CD14-positive monocyte (primary cell): ENCODE measurements at regions not wholly inside any gene's neighbourhood (a gene's known extent, or its start where the extent isn't known, plus 50 kb on each side); places are given as distances from the start of the nearest gene placed in this dataset.
"Not testable (repeated sequence)": the region's sequence is repeated elsewhere in the genome, so short reads cannot be mapped to it uniquely, and the experiment has no call there.

Experiments
- DNase-seq, 3 donors: peaks; one replicate each; pipeline ENCODE4 v3.0.0-alpha.2; 2011 to 2022
- H2AFZ ChIP-seq: 2 replicates; pipeline ENCODE4 v1.6.0; 2012; ENCODE audit warnings: mild to moderate bottlenecking, low read depth, low read length, inconsistent platforms; ENCODE audit not compliant: insufficient read depth, poor library complexity, severe bottlenecking
- H3K27ac ChIP-seq, 2 donors: 1 replicate in 1 of 2; 2 replicates in 1 of 2; pipeline ENCODE4 v1.5.1; 2012 to 2013; ENCODE audit warnings: low read length in 2 of 2, control low read depth in 1 of 2, inconsistent platforms in 1 of 2, low read depth in 1 of 2, mild to moderate bottlenecking in 1 of 2
- H3K27me3 ChIP-seq, 2 donors: one replicate each; pipeline versions ENCODE4 v1.6.0 to v1.6.1; 2011 to 2013; ENCODE audit warnings: low read length in 2 of 2; ENCODE audit not compliant: control insufficient read depth in 2 of 2, insufficient read depth in 2 of 2
- H3K36me3 ChIP-seq, 2 donors: replicated peaks in 1 of 2; 1 replicate in 1 of 2; 2 replicates in 1 of 2; pipeline versions ENCODE4 v1.5.1 to v1.6.1; 2012 to 2013; ENCODE audit warnings: low read length in 2 of 2, control low read depth in 1 of 2, inconsistent platforms in 1 of 2, mild to moderate bottlenecking in 1 of 2; ENCODE audit not compliant: insufficient read depth in 2 of 2, control insufficient read depth in 1 of 2
- H3K4me1 ChIP-seq, 2 donors: 1 replicate in 1 of 2; 2 replicates in 1 of 2; pipeline versions ENCODE4 v1.5.1 to v1.6.1; 2012 to 2013; ENCODE audit warnings: low read length in 2 of 2, control low read depth in 1 of 2, inconsistent platforms in 1 of 2, mild to moderate bottlenecking in 1 of 2, moderate library complexity in 1 of 2; ENCODE audit not compliant: insufficient read depth in 2 of 2, control insufficient read depth in 1 of 2
- H3K4me2 ChIP-seq: replicated peaks from 2 replicates; pipeline ENCODE3; 2012; ENCODE audit warnings: low read length, moderate library complexity, mild to moderate bottlenecking; ENCODE audit not compliant: poor library complexity, severe bottlenecking; ENCODE audit errors: extremely low read depth
- H3K4me3 ChIP-seq, 3 experiments: fragments of 200-600 bp in 1 of 3; sonication (generic) in 1 of 3; replicated peaks in 1 of 3; 1 replicate in 2 of 3; 2 replicates in 1 of 3; pipeline ENCODE4 v1.5.1; 2011 to 2013; ENCODE audit warnings: low read length in 3 of 3, mild to moderate bottlenecking in 3 of 3, control low read depth in 2 of 3, low read depth in 2 of 3, inconsistent platforms in 1 of 3, moderate library complexity in 1 of 3
- H3K79me2 ChIP-seq: 2 replicates; pipeline ENCODE4 v1.6.0; 2012; ENCODE audit warnings: mild to moderate bottlenecking, control low read depth, inconsistent platforms, low read length, moderate library complexity; ENCODE audit not compliant: insufficient read depth
- H3K9ac ChIP-seq: 2 replicates; pipeline ENCODE4 v1.6.0; 2017; ENCODE audit warnings: low read length, mild to moderate bottlenecking; ENCODE audit not compliant: insufficient read depth, poor library complexity, severe bottlenecking
- H3K9me3 ChIP-seq, 2 donors: replicated peaks in 1 of 2; 1 replicate in 1 of 2; 2 replicates in 1 of 2; pipeline versions ENCODE4 v1.5.1 to v1.6.1; 2012 to 2013; ENCODE audit warnings: low read length in 2 of 2, control low read depth in 1 of 2; ENCODE audit not compliant: control insufficient read depth in 1 of 2, insufficient read depth in 1 of 2
- H4K20me1 ChIP-seq: 2 replicates; pipeline ENCODE4 v1.6.0; 2012; ENCODE audit warnings: mild to moderate bottlenecking, low read length, control low read depth, moderate library complexity; ENCODE audit not compliant: insufficient read depth
- H3K27ac Mint-ChIP-seq, 7 donors: one replicate each; pipeline ENCODE4 v1.8.0; 2020; ENCODE audit warnings: mild to moderate bottlenecking in 7 of 7, mixed read lengths in 7 of 7, moderate library complexity in 6 of 7, inconsistent platforms in 2 of 7
- H3K27me3 Mint-ChIP-seq, 3 donors: one replicate each; pipeline ENCODE4 v1.8.0; 2021 to 2022; ENCODE audit warnings: low read depth in 3 of 3, mild to moderate bottlenecking in 3 of 3, mixed read lengths in 3 of 3, moderate library complexity in 3 of 3, inconsistent platforms in 1 of 3
- H3K36me3 Mint-ChIP-seq, 2 donors: one replicate each; pipeline ENCODE4 v1.8.0; 2020; ENCODE audit warnings: mixed read lengths in 2 of 2, inconsistent platforms in 1 of 2, mild to moderate bottlenecking in 1 of 2
- H3K4me1 Mint-ChIP-seq: one replicate; pipeline ENCODE4 v1.8.0; 2020; ENCODE audit warnings: mild to moderate bottlenecking, mixed read lengths
- H3K4me3 Mint-ChIP-seq, 2 donors: one replicate each; pipeline ENCODE4 v1.8.0; 2020; ENCODE audit warnings: mild to moderate bottlenecking in 2 of 2, mixed read lengths in 2 of 2, moderate library complexity in 1 of 2
- H3K9me3 Mint-ChIP-seq, 7 donors: one replicate each; pipeline ENCODE4 v1.8.0; 2020 to 2022; ENCODE audit warnings: mixed read lengths in 7 of 7, mild to moderate bottlenecking in 6 of 7, moderate library complexity in 6 of 7, inconsistent platforms in 2 of 7
- CTCF ChIP-seq: fragments of 200-600 bp; IDR thresholded peaks from one replicate; pipeline ENCODE4 v1.8.0; 2022; ENCODE audit warnings: antibody characterized with exemption, mild to moderate bottlenecking
- WGBS: methylation state at CpG from one replicate; pipeline ENCODE4 v1.1.5; 2013; ENCODE audit warnings: missing lambda C conversion rate; ENCODE audit not compliant: insufficient coverage; 5-methylcytosine and 5-hydroxymethylcytosine counted together
- intact Hi-C, 2 donors: fragments of 100-400 bp; cut with micrococcal nuclease; formaldehyde crosslinking; loops; one replicate each; pipeline versions ENCODE4 v1.15.0 to v1.15.1; 2023

DNA sequence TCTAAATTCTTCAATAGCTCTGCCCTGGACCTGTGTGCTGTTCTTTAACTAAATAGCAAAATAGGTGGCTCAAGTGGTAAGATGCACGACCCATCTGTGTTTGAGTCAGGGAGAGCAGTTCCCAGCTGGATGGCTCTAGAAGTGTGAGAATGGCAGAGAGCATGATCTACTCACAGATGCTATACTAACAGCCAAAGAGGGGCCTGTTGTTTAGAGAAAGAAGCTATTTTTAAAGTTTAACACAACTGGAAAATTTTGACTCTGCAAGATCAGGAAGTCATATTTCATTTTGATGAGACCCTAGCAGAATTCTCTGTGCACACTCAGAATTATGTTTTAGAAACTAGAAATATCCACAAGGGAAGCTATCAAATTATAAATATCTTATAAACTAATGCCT lies 87.4 kb upstream of the PIP4K2A start:
- intact Hi-C loops: no loop called here
- H3K27ac ChIP-seq: no peak overlapping the region
- H4K20me1 ChIP-seq: no peaks in the 10 kb centered on the region

DNA sequence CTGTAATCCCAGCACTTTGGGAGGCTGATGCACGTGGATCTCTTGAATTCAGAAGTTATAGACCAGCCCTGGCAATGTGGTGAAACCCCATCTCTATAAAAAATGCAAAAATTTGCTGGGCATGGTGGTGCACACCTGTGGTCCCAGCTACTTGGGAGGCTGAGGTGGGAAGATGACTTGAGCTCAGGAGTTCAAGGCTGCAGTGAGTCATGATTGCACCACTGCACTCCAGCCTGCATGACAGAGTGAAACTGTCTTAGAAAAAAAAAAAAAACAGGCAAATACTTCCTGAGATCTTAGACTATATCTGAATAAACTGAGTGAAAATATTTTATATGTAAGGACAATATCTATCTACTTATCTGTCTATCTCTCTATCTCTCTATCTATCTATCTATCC lies 83.4 kb upstream of the PIP4K2A start:
- H3K9me3 ChIP-seq, H3K4me1 ChIP-seq, DNase-seq, H2AFZ ChIP-seq, H3K27ac ChIP-seq, H3K27ac Mint-ChIP-seq, intact Hi-C loops, H3K4me3 Mint-ChIP-seq, H3K4me2 ChIP-seq, H3K36me3 ChIP-seq, H3K36me3 Mint-ChIP-seq, H3K79me2 ChIP-seq, H3K27me3 Mint-ChIP-seq, H3K4me1 Mint-ChIP-seq, H4K20me1 ChIP-seq, H3K9me3 Mint-ChIP-seq, H3K4me3 ChIP-seq, H3K27me3 ChIP-seq, H3K9ac ChIP-seq: not testable (repeated sequence)
- no CpG with 5 or more reads among the region's 1 CpG for WGBS

More for the DNA sequence above, 87.4 kb upstream of the PIP4K2A start:
- Mint-ChIP-seq H3K36me3 (no peaks in the 10 kb centered on the region), H3K27ac (no peak overlapping the region), H3K27me3 (peaks cover 0 to 6% (median 2%) of the 10 kb centered on the region in 3 donors), H3K4me1 (peaks cover 1% of the 10 kb centered on the region), H3K4me3 (no peak overlapping the region), H3K9me3 (peaks cover 0 to 7% (median 3%) of the 10 kb centered on the region in 7 donors)
- no peak for DNase-seq
- no peak for TF ChIP-seq CTCF
- Histone ChIP-seq H3K9me3 (no peaks in the 10 kb centered on the region), H3K4me1 (no peaks in the 10 kb centered on the region), H3K9ac (no peak overlapping the region), H2AFZ (no peak overlapping the region), H3K27me3 (no peaks in the 10 kb centered on the region), H3K4me3 (no peak overlapping the region), H3K4me2 (no peak overlapping the region), H3K79me2 (no peaks in the 10 kb centered on the region), H3K36me3 (no peaks in the 10 kb centered on the region)
- WGBS: no CpG with 5 or more reads among the region's 1 CpG
